GM19463 (cell line): ENCODE measurements at regions not wholly inside any gene's neighbourhood (a gene's known extent, or its start where the extent isn't known, plus 50 kb on each side); places are given as distances from the start of the nearest gene placed in this dataset.

Source experiments
- ATAC-seq: cut with Tn5 transposase; IDR thresholded peaks from one replicate; pipeline ENCODE4 v1.9.1; 2021; ENCODE audit warnings: mild to moderate bottlenecking, moderate library complexity; ENCODE audit not compliant: unreplicated experiment

DNA sequence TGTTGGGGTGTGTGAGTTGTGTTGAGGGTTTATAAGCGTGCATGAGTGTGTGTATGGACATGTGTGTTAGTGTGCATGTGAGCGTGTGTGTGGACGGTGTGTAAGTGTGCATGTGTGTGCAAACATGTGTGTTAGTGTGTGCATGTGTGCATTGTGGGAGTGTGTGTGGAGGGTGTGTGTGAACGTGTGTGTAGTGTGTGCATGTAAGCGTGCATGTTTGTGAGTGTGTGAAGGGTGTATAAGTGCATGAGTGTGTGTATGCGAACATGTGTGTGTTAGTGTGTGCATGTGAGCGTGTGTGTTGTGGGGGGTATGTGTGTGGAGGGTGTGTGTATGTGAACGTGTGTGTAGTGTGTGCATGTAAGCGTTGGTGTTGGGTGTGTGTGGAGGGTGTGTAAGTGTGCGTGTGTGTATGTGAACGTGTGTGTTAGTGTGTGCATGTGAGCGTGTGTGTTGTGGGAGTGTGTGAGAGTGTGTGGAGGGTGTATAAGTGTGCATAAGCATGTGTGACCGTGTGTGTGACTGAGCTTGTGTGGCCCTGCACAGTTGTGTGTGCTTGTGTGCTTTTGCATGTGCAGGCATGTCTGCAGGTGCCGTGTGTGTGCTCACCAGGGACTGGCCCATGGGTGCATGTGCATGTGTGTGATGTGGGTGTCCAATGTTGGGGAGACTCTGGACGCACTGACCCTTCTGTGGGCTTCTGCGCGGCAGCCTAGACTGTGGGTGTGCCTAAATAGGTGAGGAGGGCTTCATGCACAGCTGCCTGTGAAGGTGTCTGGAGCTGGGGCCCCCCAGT lies 866.2 kb downstream of the TBC1D22A start:
- no peak for ATAC-seq

DNA sequence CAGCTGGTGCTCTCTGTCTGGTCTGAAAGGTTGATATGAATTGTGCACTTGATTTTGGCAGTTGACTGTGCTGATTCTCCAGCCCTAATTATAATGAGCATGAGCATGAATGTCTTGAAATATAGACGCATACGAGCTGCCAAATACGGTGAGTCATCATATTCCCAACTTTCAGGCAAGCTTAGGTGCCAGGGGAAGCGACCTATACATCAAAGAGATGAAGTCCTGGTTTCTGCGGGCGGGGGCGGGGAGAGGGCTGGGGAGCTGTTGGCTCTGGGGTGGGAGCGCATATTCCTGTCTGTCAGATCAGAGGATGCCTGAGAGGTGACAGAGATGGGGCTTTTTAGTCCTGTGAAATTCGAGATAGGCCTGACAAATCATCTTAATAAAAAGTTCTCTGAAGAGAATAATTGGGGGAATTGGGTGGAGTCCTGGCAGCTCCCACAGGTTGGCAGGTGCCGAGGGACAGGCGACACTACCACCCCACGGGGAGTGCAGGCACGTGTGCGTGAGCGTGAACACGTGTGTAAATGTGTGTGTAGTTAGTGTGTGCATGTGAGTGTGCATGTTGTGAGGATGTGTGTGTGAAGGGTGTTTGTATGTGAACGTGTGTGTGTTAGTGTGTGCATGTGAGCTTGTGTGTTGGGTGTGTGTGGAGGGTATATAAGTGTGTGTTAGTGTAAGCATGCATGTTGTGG lies 865.3 kb downstream of the TBC1D22A start:
- no peak for ATAC-seq

DNA sequence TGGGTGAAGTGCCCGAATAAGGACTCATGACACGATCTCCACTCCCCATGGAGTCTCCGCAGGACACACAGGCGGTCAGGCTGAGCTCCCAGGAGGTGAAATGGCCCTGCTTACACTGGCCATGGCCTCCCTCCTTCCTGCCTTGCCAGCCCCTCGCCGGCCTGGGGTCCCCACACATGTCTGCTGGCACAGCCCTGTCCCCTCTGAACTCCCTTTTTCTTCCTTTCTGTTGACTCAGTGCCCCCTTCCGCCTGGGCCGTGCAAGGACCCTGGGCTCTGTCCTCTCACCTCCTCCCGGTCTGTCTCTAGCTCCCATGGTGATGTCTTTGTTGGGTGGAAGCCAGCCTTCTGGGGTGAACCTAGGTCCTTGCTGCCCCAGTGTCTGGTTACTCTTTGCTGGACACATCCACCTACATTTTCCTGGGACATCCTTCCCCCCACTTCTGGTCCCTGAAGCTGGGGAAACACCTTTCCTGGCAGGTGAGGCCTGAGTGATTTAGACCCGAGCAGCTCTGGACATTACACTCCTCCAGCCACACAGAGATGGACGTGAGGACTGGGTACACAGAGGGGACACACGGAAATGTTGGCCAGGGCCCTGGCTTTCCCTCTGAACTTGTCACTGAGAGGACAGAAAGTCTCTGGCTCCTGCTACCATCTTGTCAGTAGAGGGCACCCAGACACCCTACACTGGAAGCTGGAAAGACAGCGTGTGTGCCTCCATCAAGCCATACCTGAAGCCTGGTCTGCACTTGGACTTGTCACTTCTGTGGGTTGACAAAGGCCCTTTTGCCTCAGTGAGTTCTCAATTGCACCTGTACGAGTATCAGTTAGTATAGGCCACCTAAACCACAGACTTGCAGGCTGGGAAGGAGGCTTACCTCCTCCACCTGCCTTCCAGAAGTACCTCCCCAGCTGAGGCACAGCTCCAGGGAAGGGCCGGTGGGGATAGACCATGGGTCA lies 864.3 kb downstream of the TBC1D22A start:
- no peak for ATAC-seq

DNA sequence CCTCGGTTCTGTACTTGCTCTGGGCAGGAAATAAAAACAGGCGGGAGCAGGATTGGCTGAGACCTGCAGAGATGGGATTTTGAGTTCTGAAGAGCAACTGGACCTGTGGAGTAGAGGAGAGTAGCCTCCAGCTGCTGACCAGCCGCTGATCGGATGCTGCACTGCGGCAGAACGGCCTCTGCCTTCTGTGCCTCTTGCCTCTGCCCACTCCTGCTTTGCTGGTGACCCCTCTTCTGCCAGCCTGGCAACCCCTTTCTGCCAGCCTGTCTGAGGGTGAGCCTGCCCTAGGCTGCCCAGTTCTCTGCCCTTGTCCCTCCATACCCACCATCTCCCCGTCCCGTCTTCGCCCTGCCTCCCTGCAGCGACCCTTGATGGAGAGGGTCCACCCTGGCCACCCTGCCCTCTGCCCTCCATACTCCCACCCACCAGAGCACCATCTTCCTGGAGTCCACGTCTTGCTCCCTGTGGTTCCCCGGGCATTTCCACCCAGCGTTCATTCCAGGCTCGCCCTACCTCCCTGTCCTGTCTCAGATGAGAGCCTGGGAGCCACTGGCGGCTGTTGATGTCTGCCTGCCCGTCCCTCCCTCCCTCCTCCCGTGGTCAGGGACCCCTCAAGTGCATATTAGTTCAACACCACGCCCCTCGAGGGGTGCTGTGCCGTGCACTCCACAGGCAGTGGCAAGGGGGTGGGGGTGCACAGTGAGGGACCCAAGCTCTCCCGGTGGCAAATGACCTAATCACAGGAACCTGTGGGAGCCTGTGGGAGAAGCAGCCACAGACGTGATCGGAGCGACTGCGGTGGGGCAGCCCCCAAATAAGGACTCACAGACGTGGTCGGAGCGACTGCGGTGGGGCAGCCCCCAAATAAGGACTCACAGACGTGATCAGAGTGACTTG lies 863.3 kb downstream of the TBC1D22A start:
- no peak for ATAC-seq

DNA sequence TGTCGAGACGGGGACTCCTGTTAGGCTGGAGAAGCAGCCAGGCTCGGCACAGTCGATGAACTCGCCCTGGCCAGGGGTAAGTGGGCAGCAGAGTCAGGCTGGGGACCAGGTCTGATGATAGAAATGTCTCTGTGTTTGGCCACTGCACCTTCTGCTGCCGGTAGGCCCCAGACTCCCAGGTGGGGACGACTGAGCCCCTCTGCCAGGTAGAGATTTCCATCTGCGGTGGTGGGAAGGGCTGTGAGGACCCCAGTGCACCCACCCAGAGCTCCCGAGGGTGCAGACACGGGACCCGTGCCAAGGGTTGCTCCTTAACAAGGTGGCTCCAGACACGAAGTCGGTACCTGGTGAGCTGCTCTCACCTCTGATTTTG lies 862.5 kb downstream of the TBC1D22A start:
- ATAC-seq = no peak

DNA sequence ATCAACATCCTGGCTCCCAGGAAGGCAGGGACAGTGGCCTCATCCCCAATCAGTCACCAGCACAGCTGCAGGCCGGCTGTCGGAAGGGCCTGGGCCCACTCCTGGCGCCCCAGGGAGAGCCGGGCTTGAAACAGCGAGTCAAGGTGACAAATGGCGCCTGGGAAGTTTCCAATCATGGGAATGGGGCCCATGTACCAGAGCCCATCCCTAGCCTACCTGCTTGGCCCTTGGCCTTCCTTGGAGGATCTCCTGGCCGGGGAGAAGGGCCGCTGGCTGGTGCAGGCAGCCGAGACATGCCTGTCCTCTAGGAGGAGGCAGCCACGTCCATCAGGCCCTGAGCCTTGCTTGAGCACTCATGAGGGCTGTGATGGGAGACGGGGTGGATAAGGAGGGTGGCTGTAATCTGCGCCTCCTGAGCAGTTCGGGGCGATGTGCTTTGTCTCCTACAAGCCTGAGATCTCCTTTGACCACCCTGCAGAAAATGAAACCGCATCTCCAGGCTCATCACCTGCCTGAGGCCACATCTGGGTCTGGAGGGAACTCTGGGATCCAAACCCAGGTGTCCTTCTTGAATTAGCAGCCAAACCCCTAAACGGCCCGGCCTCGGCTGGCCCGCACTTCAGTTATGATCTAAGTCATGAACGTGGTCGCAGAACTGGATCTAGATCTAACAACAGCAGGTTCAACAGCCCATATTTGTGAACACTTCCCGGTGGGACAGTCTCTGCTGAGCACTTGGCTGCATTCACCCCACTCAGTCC lies 862.0 kb downstream of the TBC1D22A start:
- ATAC-seq = no peak

DNA sequence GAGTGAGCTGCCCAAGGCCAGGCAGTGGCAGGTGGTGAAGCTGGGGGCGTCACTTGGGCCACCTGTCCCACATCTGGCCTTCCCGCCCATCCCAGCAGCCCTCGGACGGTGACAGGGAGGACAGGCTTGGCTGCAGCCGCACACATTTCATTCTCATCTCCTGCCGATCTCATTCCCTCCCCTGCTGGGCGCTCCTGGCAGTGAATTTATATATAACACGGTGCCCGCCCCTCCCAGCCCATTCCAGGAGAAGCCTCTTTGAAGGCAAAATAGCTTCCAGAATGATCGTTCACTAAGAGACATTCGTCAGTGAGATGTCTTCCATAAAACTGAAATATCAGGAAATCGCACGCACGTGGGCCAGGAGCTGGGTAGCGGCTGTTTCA lies 861.3 kb downstream of the TBC1D22A start:
- no peak for ATAC-seq

DNA sequence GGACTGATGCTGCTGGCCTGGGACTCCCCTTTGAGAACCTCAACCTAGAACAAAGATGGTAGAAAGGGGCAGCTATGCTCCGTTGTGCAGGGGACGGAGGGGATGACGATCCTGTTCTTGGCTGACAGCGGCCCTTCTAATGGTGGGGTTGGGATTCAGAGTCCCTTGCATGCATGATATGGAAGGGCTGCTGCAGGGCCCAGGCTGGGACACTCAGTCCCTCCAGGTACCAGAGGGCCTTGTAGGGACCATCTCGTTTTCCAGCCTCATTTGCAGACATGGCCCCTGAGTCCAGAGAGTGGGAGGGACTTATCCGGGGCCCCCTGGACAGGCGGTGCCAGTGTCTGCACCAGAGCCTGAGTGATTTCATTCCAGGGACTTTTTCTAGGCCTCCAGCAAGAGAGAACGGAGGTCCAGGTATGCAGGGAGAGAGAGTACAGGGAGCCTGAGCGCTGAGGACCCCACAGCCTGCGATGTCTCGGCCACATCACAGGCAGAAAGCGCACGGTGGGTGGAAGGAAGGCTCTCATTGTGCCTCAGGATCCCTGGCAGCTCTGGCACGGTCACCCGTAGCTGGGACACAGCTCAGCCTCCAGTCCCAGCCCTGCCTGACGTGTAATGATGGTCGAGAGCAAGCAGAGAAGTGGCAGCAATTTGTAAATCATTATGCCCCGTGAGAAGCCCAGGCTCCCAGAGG lies 860.8 kb downstream of the TBC1D22A start:
- no peak for ATAC-seq

DNA sequence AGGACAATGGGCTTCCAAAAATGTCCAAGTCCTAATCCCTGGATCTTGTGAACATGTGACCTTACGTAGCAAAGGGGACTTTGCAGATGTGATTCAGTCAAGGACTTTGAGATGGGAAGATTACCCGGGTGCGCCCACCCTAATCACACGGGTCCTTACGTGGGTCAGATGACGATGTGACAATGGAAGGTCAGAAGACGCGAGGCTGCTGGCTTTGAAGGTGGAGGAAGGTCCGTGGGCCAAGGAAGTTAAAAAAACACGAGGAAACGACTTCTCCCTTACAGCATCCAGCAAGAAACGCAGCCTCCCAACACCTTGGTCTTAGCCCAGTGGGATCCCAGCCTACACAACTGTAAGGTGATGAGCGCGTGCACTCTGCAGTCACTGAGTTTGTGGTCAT lies 860.1 kb downstream of the TBC1D22A start:
- no peak for ATAC-seq

DNA sequence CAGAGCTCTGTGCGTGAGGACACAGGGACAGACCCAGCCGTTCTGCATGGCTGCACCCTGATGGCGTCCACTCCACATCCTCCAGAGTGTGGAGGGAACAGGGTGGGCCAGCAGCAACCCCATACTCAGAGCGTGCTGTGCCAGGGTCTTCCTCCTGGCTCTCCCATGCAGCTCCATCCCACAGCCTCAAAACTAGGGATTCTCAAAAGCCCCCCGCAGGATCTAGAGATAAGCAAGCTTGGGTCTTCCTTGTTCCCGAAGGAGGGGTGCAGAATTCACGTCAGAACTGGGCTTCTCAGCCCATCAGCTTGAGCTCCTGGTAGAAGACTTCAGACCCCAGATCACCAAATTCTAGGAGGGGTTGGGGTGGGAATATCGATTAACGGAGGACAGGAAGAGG lies 858.8 kb downstream of the TBC1D22A start:
- no peak for ATAC-seq

DNA sequence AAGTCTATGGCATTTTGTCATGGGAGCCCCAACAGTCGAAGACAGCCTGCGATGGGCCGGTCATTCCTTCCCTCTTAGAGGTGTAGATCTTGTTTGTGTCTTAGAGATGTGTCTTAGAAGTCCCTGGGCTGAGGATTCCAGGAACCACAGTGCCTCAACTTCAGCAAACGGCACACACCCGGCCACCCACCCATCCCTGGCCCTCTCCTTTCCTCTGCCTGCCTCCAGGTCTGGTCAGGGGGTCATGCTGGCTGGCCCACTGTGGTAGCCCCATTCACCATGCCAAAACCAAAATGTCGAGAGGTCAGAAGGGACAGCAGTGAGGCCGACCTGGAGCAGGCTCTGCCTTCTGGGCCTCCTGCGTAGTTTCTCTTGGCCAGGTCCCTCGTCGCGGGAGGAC lies 857.9 kb downstream of the TBC1D22A start:
- no peak for ATAC-seq

DNA sequence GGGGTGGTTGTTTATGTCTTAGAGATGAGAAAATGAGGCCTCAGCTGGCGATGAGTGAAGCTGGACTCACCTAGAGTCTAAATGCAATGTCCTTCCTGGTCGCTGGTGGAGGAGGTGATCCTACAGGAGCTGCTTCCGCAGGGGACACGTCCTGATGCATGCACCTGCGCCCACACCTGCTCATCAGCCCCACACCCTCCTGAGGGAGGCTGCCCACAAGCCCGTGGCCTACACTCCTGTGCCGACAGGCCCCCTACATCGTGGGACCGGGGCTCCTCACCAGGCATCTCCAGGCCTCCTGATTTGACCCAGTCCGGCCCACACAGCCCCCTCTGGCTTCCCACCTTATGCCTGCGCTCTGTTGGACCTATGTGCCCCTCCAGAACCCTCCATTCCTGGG lies 857.2 kb downstream of the TBC1D22A start:
- no peak for ATAC-seq

DNA sequence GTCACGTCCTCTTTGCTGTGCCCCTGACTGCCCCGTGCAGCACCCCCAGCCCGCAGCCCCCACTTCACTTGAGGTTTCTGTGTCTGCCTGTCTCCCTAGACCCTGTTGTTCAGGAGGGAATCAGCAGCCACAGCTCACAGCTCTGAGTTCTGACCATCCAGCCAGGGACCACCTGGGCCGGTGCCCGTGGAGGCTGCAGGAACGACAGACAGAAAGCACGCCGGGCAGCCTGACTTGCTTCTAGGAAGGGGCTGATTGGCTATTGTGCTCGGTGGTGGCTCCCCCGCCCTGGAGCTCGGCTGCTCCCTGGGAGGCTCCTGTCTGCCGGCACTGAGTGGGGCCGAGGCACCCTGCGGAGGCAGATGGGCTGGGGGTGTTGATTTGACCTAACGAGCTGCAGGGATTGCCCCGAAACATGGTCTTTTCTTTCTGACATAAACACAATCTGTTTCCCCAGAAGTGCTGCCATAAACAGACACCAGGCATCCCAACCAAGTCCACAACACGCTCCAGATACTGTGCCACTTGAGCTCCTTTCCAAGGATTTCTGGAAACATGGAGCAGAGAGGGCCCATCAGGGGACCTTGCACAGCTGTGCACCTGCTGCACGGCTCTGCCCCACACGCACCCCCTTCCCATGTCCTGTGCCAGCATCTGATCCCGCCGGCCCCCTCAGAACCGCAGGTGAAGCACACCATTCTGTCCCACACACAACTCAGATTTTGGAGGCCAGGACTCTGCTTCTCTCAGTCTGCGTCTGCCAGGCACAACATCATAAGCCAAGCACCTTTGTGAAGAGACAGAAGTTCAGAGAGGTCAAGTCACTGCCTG lies 855.9 kb downstream of the TBC1D22A start:
- no peak for ATAC-seq

DNA sequence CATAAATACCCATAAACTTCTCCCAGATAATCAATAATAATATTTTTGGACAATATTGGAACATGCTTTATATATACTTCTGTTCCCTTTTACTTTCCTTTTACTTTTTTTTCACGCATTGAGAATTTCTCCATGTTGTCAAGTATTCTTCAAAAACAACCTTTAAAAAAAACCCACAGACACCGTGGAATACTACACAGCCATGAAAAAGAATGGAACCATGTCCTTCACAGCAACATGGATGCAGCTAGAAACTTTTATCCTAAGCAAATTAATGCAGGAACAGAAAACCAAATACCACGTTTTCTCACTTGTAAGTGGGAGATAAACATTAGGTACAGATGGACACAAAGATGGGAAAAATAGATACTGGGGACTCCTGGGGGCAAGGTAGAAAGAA lies 854.7 kb downstream of the TBC1D22A start:
- ATAC-seq = no peak

DNA sequence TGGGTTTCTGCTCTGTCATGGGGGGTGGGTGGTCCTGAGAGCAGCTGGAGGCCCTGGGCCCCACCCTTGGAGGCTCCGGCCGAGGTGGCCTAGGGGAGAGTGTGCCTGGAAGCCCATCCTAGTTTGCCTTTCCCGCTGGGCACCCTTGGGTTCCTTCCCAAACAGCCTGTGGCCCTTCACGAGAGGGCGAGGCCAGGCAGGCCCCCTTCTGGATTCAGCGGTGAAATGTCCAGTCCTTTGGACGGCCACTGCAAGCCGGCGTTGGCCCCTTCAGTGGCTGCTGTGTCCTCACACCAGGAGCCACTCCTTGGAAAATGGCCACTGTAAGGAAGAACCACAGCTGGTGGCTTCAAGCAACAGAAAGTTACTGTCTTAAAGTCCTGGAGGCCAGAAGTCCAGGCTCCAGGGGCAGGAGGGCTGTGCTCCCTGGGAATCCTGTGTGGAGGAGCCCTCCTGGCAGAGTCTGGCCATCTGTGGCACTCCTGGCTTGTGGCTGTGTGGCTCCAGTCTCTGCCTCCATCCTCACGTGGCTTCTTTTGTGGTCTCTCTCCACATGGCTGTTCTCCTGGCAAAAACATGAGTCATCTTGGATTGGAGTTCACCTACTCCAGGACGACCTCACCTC lies 854.1 kb downstream of the TBC1D22A start:
- no peak for ATAC-seq

DNA sequence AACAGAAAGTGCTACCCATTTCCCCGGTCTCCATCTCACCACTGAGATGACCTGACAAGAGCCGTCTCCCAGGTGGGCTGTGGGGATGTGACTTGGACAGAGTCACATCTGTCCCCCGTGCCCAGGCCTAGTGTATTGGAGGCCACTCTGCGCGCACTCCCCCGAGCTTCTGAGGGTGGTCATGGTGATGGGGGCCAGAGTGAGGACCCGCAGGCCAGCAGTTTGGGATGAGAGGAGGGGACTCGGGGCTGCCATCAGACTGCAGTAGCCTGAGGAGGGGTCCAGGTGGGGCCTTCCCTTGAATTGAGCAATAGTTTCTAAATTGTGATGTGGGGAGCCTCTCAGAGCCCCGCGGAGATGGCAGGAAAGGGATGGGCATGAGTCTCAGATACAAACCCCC lies 852.6 kb downstream of the TBC1D22A start:
- no peak for ATAC-seq

DNA sequence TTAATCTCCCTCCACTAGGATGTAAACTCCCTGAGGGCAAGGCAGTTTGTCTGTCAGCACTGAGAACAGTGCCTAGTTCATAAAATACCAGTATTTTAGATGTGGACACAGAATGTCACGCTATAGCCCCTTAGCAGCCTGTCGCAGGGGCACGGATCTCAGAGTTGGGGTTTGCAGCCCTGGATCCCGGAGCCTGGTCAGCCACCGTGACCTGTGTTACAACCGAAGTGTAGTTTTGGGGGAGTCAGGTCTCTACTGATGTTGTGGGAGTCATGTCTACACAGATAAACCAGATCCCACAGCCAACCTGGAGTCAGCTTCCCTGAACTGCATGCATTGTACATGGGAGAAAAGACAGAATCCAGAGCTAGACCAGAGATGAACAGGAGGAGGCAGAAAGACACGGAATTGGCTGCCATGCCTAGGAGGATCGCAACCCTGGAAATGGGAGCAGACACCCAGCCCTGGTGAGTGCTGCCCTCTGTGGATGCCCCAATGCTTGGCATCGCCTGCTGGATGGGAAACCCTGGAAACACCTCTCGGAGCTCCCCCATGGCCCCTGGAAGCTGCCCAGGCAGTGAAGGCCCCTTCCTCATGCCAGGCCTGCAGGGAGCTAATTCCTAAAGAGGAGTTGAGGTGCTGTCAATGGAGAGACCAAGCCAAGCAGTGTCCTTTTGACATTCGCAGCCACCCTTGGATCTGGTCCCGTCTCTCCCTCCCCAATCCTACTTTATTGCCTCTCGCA lies 851.3 kb downstream of the TBC1D22A start:
- no peak for ATAC-seq
